Left ventricle myocardium inferior (tissue), 1 donor: ENCODE measurements at regions not wholly inside any gene's neighbourhood (a gene's known extent, or its start where the extent isn't known, plus 50 kb on each side); places are given as distances from the start of the nearest gene placed in this dataset.

Experiments
- DNase-seq: peaks from one replicate; pipeline ENCODE4 v3.0.0-alpha.2; 2020
- H3K27ac ChIP-seq: fragments of 200-600 bp; replicated peaks from 2 replicates; pipeline ENCODE4 v1.8.0; 2021
- H3K27me3 ChIP-seq: fragments of 200-600 bp; 2 replicates; pipeline ENCODE4 v1.8.0; 2021; ENCODE audit warnings: low read depth
- H3K36me3 ChIP-seq: fragments of 200-600 bp; 2 replicates; pipeline ENCODE4 v1.8.0; 2021
- H3K4me1 ChIP-seq: fragments of 200-600 bp; 2 replicates; pipeline ENCODE4 v1.8.0; 2021
- H3K4me3 ChIP-seq: fragments of 200-600 bp; 2 replicates; pipeline ENCODE4 v1.8.0; 2021; ENCODE audit warnings: mild to moderate bottlenecking, moderate library complexity
- H3K9me3 ChIP-seq: fragments of 200-600 bp; replicated peaks from 2 replicates; pipeline ENCODE4 v1.8.0; 2021
- CTCF ChIP-seq: fragments of 200-600 bp; IDR thresholded peaks from 2 replicates; pipeline ENCODE4 v1.8.0; 2021; ENCODE audit warnings: antibody characterized with exemption, mild to moderate bottlenecking, borderline replicate concordance
- intact Hi-C: fragments of 100-400 bp; cut with micrococcal nuclease; formaldehyde crosslinking; loops from one replicate; pipeline ENCODE4 v1.11.0; 2022
- donor health status: DM: no; HTN: yes; CAD: no; lungs with severe emphysema.

GRCh38 chr3:102181175-102181920, 253.5 kb upstream of the ZPLD1 start:
- intact Hi-C loops: no loop called here
- no peaks in the 10 kb centered on the region for H3K9me3 ChIP-seq
- H3K27me3 ChIP-seq: no peaks in the 10 kb centered on the region
- no peaks in the 10 kb centered on the region for H3K36me3 ChIP-seq
- no peak for DNase-seq
- H3K4me3 ChIP-seq: no peak overlapping the region
- H3K27ac ChIP-seq: peak overlapping the region; percentile 81
- no peak for TF ChIP-seq CTCF
- peaks cover 48% of the 10 kb centered on the region for H3K4me1 ChIP-seq

DNA sequence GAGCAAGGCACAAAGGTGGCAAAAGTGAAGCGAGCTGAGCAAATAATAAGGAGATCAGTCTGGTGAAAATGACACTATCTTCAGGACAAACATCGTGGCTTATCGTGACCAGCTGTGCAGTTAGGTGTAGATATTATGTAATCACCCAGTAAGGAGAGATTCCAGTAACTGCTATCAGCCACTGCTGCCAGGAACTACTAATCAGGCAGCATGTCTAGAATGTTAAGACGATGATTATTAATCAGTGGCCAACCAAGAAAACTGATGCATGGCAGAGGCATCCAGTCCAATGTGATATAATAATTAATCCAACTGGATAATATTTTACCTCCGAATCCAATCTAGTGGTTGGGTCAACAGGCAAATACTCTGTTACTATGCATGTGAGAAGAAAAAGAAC, 252.7 kb upstream of the ZPLD1 start:
- H3K4me3 ChIP-seq: no peak overlapping the region
- TF ChIP-seq CTCF: no peak
- intact Hi-C loops: no loop called here
- no peaks in the 10 kb centered on the region for H3K27me3 ChIP-seq
- H3K4me1 ChIP-seq: peaks cover 48% of the 10 kb centered on the region
- no peak for DNase-seq
- H3K36me3 ChIP-seq: no peaks in the 10 kb centered on the region
- H3K27ac ChIP-seq: peak overlapping the region; percentile 81
- no peaks in the 10 kb centered on the region for H3K9me3 ChIP-seq

DNA sequence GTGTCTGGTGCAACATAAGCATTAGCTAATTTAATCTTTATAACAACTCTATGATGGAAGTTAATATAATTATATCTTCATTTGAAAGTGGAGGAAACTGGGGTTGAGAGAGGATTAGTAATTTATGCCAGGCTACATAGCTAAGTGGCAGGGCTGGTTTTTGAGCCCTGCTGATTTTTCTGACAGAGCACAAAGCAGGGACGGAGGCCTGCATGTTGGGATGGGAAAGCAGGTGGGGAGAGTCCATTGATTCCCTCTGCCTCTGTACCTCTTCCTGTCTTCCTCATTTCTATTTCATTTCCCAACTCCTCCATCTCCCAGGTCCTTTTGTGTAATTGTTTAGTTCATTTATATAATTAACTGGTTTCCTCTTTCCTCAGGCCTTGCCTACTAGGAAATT, 251.6 kb upstream of the ZPLD1 start:
- Histone ChIP-seq H3K27me3 (no peaks in the 10 kb centered on the region), H3K4me3 (no peak overlapping the region), H3K27ac (no peak overlapping the region), H3K36me3 (no peaks in the 10 kb centered on the region), H3K9me3 (no peaks in the 10 kb centered on the region), H3K4me1 (peaks cover 48% of the 10 kb centered on the region)
- TF ChIP-seq CTCF: no peak
- intact Hi-C loops: no loop called here
- DNase-seq: no peak

- Histone ChIP-seq H3K9me3 (no peaks in the 10 kb centered on the region), H3K36me3 (no peaks in the 10 kb centered on the region), H3K27ac (no peak overlapping the region), H3K27me3 (no peaks in the 10 kb centered on the region), H3K4me1 (peaks cover 46% of the 10 kb centered on the region), H3K4me3 (no peak overlapping the region)
- DNase-seq: no peak
- intact Hi-C loops: no loop called here
- no peak for TF ChIP-seq CTCF
Observed at GRCh38 chr3:102183623-102184022, 251.2 kb upstream of the ZPLD1 start.

GRCh38 chr3:102189541-102189940, 245.3 kb upstream of the ZPLD1 start:
- Histone ChIP-seq H3K9me3 (no peaks in the 10 kb centered on the region), H3K36me3 (no peaks in the 10 kb centered on the region), H3K27ac (no peak overlapping the region), H3K4me1 (peaks cover 7% of the 10 kb centered on the region), H3K27me3 (no peaks in the 10 kb centered on the region), H3K4me3 (no peak overlapping the region)
- TF ChIP-seq CTCF: no peak
- DNase-seq: no peak
- intact Hi-C loops: no loop called here
